WTC11 (cell line): ENCODE measurements at regions not wholly inside any gene's neighbourhood (a gene's known extent, or its start where the extent isn't known, plus 50 kb on each side); places are given as distances from the start of the nearest gene placed in this dataset.

Experiments used
- ATAC-seq: fragments of 200-7000 bp; cut with Tn5 transposase; 2 replicates; pipeline ENCODE4 v1.10.0; 2021; ENCODE audit warnings: mild to moderate bottlenecking, moderate library complexity
- CTCF ChIA-PET: fragments of 300-600 bp; sonication (Branson Sonifier 250); formaldehyde crosslinking; loops from one replicate; lab custom pipeline; 2021; ENCODE audit warnings: antibody characterized with exemption; lab: Charles Lee
- POLR2A ChIA-PET: fragments of 350-600 bp; sonication (Branson Sonifier 250); formaldehyde crosslinking; loops from one replicate; lab custom pipeline; 2021; ENCODE audit warnings: antibody characterized with exemption; lab: Charles Lee
- DNase-seq: peaks from one replicate; pipeline ENCODE4 v3.0.0; 2021; ENCODE audit warnings: low spot score
- H3K27ac Mint-ChIP-seq: 2 replicates; pipeline ENCODE4 v1.8.0; 2021; ENCODE audit warnings: mixed read lengths
- H3K27me3 Mint-ChIP-seq: 2 replicates; pipeline ENCODE4 v1.8.0; 2021; ENCODE audit warnings: low read depth, mild to moderate bottlenecking, moderate library complexity, mixed read lengths
- H3K36me3 Mint-ChIP-seq: 2 replicates; pipeline ENCODE4 v1.8.0; 2021; ENCODE audit warnings: mixed read lengths
- H3K4me1 Mint-ChIP-seq: 2 replicates; pipeline ENCODE4 v1.8.0; 2022; ENCODE audit warnings: mixed read lengths
- H3K4me3 Mint-ChIP-seq: 2 replicates; pipeline ENCODE4 v1.8.0; 2021; ENCODE audit warnings: mild to moderate bottlenecking, moderate library complexity, mixed read lengths
- H3K9me3 Mint-ChIP-seq: 2 replicates; pipeline ENCODE4 v1.8.0; 2021; ENCODE audit warnings: mixed read lengths
- ESRRA ChIP-seq: sonication (generic); formaldehyde crosslinking; IDR thresholded peaks from 2 replicates; pipeline ENCODE4 v1.8.1; 2022; ENCODE audit warnings: mild to moderate bottlenecking, missing genetic modification reagents, borderline replicate concordance
- FOXP1 ChIP-seq: sonication (generic); formaldehyde crosslinking; IDR thresholded peaks from 2 replicates; pipeline ENCODE4 v1.8.0; 2022; ENCODE audit warnings: missing genetic modification reagents, mild to moderate bottlenecking, moderate library complexity, borderline replicate concordance
- MYBL2 ChIP-seq: sonication (generic); formaldehyde crosslinking; IDR thresholded peaks from 2 replicates; pipeline ENCODE4 v1.8.1; 2023; ENCODE audit warnings: mild to moderate bottlenecking, moderate library complexity, missing genetic modification reagents
- NR2C2 ChIP-seq: sonication (generic); formaldehyde crosslinking; IDR thresholded peaks from 2 replicates; pipeline ENCODE4 v1.8.0; 2022; ENCODE audit warnings: mild to moderate bottlenecking, missing genetic modification reagents
- PREB ChIP-seq: sonication (generic); formaldehyde crosslinking; IDR thresholded peaks from 2 replicates; pipeline ENCODE4 v1.8.1; 2022; ENCODE audit warnings: mild to moderate bottlenecking, missing genetic modification reagents, moderate library complexity, borderline replicate concordance
- RORB ChIP-seq: fragments of 250-450 bp; sonication (Bioruptor Pico); IDR thresholded peaks from 2 replicates; pipeline ENCODE4 v1.9.0; 2021; ENCODE audit warnings: mild to moderate bottlenecking
- TEAD1 ChIP-seq: sonication (generic); formaldehyde crosslinking; IDR thresholded peaks from 2 replicates; pipeline ENCODE4 v1.8.0; 2022; ENCODE audit warnings: mild to moderate bottlenecking, missing genetic modification reagents
- TEAD4 ChIP-seq: sonication (generic); formaldehyde crosslinking; IDR thresholded peaks from 2 replicates; pipeline ENCODE4 v1.8.0; 2022; ENCODE audit warnings: mild to moderate bottlenecking, missing genetic modification reagents
- USF2 ChIP-seq: sonication (generic); formaldehyde crosslinking; IDR thresholded peaks from 2 replicates; pipeline ENCODE4 v1.8.1; 2023; ENCODE audit warnings: mild to moderate bottlenecking, missing genetic modification reagents, moderate library complexity
- ZNF281 ChIP-seq: sonication (generic); formaldehyde crosslinking; IDR thresholded peaks from 2 replicates; pipeline ENCODE4 v1.8.0; 2023; ENCODE audit warnings: mild to moderate bottlenecking, missing genetic modification reagents
- ZNF423 ChIP-seq: fragments of 250-450 bp; sonication (Bioruptor Pico); IDR thresholded peaks from 2 replicates; pipeline ENCODE4 v2.1.2; 2022; ENCODE audit warnings: mild to moderate bottlenecking, moderate library complexity
- TF ChIP-seq, protein P1 (sequence below): fragments of 250-450 bp; sonication (Bioruptor Pico); IDR thresholded peaks from 2 replicates; pipeline ENCODE4 v1.9.0; 2021; ENCODE audit warnings: mild to moderate bottlenecking, borderline replicate concordance
- TF ChIP-seq, protein P2 (sequence below): sonication (generic); formaldehyde crosslinking; IDR thresholded peaks from 2 replicates; pipeline ENCODE4 v1.8.1; 2023; ENCODE audit warnings: mild to moderate bottlenecking, missing genetic modification reagents, borderline replicate concordance
- TF ChIP-seq, protein P3 (sequence below): sonication (generic); formaldehyde crosslinking; IDR thresholded peaks from 2 replicates; pipeline ENCODE4 v1.8.1; 2022; ENCODE audit warnings: mild to moderate bottlenecking, moderate library complexity, missing genetic modification reagents
- TF ChIP-seq, protein P4 (sequence below): sonication (generic); formaldehyde crosslinking; IDR thresholded peaks from 2 replicates; pipeline ENCODE4 v1.8.0; 2022; ENCODE audit warnings: mild to moderate bottlenecking, missing genetic modification reagents

DNA sequence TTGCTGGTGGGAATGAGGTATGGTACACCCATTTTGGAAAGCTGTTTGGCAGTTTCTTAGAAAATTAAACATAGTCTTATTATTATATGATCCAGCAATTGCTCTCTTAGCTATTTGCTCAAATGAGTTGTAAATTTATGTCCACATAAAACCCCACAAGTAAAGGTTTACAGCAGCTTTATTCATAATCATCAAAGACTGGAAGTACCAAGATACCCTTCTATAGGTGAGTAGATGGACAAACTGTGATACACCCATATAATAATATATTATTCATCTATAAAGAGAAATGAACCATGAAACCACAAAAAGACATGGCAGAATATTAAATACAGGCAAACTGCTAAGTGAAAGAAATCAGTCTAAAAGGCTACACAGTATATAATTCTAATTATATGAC, 344.7 kb upstream of the CDIN1 start (continued):
- TF ChIP-seq, protein P1, sequence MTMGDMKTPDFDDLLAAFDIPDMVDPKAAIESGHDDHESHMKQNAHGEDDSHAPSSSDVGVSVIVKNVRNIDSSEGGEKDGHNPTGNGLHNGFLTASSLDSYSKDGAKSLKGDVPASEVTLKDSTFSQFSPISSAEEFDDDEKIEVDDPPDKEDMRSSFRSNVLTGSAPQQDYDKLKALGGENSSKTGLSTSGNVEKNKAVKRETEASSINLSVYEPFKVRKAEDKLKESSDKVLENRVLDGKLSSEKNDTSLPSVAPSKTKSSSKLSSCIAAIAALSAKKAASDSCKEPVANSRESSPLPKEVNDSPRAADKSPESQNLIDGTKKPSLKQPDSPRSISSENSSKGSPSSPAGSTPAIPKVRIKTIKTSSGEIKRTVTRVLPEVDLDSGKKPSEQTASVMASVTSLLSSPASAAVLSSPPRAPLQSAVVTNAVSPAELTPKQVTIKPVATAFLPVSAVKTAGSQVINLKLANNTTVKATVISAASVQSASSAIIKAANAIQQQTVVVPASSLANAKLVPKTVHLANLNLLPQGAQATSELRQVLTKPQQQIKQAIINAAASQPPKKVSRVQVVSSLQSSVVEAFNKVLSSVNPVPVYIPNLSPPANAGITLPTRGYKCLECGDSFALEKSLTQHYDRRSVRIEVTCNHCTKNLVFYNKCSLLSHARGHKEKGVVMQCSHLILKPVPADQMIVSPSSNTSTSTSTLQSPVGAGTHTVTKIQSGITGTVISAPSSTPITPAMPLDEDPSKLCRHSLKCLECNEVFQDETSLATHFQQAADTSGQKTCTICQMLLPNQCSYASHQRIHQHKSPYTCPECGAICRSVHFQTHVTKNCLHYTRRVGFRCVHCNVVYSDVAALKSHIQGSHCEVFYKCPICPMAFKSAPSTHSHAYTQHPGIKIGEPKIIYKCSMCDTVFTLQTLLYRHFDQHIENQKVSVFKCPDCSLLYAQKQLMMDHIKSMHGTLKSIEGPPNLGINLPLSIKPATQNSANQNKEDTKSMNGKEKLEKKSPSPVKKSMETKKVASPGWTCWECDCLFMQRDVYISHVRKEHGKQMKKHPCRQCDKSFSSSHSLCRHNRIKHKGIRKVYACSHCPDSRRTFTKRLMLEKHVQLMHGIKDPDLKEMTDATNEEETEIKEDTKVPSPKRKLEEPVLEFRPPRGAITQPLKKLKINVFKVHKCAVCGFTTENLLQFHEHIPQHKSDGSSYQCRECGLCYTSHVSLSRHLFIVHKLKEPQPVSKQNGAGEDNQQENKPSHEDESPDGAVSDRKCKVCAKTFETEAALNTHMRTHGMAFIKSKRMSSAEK, result no peak
- TF ChIP-seq, protein P2, sequence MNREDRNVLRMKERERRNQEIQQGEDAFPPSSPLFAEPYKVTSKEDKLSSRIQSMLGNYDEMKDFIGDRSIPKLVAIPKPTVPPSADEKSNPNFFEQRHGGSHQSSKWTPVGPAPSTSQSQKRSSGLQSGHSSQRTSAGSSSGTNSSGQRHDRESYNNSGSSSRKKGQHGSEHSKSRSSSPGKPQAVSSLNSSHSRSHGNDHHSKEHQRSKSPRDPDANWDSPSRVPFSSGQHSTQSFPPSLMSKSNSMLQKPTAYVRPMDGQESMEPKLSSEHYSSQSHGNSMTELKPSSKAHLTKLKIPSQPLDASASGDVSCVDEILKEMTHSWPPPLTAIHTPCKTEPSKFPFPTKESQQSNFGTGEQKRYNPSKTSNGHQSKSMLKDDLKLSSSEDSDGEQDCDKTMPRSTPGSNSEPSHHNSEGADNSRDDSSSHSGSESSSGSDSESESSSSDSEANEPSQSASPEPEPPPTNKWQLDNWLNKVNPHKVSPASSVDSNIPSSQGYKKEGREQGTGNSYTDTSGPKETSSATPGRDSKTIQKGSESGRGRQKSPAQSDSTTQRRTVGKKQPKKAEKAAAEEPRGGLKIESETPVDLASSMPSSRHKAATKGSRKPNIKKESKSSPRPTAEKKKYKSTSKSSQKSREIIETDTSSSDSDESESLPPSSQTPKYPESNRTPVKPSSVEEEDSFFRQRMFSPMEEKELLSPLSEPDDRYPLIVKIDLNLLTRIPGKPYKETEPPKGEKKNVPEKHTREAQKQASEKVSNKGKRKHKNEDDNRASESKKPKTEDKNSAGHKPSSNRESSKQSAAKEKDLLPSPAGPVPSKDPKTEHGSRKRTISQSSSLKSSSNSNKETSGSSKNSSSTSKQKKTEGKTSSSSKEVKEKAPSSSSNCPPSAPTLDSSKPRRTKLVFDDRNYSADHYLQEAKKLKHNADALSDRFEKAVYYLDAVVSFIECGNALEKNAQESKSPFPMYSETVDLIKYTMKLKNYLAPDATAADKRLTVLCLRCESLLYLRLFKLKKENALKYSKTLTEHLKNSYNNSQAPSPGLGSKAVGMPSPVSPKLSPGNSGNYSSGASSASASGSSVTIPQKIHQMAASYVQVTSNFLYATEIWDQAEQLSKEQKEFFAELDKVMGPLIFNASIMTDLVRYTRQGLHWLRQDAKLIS, result no peak
- TF ChIP-seq, protein P3, sequence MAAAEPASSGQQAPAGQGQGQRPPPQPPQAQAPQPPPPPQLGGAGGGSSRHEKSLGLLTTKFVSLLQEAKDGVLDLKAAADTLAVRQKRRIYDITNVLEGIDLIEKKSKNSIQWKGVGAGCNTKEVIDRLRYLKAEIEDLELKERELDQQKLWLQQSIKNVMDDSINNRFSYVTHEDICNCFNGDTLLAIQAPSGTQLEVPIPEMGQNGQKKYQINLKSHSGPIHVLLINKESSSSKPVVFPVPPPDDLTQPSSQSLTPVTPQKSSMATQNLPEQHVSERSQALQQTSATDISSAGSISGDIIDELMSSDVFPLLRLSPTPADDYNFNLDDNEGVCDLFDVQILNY (CRISPR knock-in tag), result no peak
- TF ChIP-seq USF2 (CRISPR knock-in tag) (no peak), TEAD1 (CRISPR knock-in tag) (no peak), PREB (CRISPR knock-in tag) (no peak), MYBL2 (CRISPR knock-in tag) (no peak), ZNF281 (CRISPR knock-in tag) (no peak)

DNA sequence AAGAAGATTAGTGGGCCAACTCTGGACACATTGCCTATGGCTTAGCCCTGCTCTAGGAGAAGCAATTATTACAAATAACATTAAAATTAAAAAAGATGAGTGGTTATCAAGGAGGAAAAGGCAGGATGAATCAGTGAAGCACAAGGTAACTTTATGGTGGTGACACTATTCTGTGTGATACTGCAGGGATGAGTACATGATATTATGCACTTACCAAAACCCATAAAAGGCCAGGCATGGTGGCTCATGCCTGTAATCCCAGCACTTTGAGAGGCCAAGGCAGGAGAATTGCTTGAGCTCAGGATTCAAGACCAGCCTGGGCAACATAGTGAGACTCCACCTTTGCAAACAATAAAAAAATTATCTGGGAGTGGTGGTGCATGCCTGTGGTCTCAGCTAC, 344.3 kb upstream of the CDIN1 start:
- ATAC-seq, result no peak
- ChIA-PET CTCF (no interaction called here), POLR2A (interaction anchor here (0.6 kb wide), 1 partner anchor 296 kb away, joined by 5 read pairs; no protein-coding TSS in a partner anchor)
- Mint-ChIP-seq H3K36me3 (no peaks in the 10 kb centered on the region), H3K27me3 (peaks cover 30% of the 10 kb centered on the region), H3K4me3 (no peak overlapping the region), H3K9me3 (peaks cover 4% of the 10 kb centered on the region; the same call in 1 of the 2 replicates), H3K27ac (no peak overlapping the region), H3K4me1 (peaks cover 33% of the 10 kb centered on the region)
- TF ChIP-seq RORB (CRISPR knock-in tag) (no peak), FOXP1 (no peak), NR2C2 (CRISPR knock-in tag) (no peak), ZNF423 (CRISPR knock-in tag) (no peak), ESRRA (CRISPR knock-in tag) (no peak), TEAD4 (CRISPR knock-in tag) (no peak)
- TF ChIP-seq, protein P4, sequence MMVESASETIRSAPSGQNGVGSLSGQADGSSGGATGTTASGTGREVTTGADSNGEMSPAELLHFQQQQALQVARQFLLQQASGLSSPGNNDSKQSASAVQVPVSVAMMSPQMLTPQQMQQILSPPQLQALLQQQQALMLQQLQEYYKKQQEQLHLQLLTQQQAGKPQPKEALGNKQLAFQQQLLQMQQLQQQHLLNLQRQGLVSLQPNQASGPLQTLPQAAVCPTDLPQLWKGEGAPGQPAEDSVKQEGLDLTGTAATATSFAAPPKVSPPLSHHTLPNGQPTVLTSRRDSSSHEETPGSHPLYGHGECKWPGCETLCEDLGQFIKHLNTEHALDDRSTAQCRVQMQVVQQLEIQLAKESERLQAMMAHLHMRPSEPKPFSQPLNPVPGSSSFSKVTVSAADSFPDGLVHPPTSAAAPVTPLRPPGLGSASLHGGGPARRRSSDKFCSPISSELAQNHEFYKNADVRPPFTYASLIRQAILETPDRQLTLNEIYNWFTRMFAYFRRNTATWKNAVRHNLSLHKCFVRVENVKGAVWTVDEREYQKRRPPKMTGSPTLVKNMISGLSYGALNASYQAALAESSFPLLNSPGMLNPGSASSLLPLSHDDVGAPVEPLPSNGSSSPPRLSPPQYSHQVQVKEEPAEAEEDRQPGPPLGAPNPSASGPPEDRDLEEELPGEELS (CRISPR knock-in tag), result no peak
- no peak for DNase-seq
